ENCODE measurements at regions not wholly inside any gene's neighbourhood (a gene's known extent, or its start where the extent isn't known, plus 50 kb on each side); places are given as distances from the start of the nearest gene placed in this dataset.

- WGBS (ENCODE audit: insufficient coverage, low coverage, low lambda C conversion rate, missing lambda C conversion rate), result 22% methylated on average over 4 of the region's 4 CpGs
- ATAC-seq, result peak; percentile 67 to 81 (median 76)
Measured at GRCh38 chr13:89361909-89362308, 1690.7 kb downstream of the SLITRK5 start.

DNA sequence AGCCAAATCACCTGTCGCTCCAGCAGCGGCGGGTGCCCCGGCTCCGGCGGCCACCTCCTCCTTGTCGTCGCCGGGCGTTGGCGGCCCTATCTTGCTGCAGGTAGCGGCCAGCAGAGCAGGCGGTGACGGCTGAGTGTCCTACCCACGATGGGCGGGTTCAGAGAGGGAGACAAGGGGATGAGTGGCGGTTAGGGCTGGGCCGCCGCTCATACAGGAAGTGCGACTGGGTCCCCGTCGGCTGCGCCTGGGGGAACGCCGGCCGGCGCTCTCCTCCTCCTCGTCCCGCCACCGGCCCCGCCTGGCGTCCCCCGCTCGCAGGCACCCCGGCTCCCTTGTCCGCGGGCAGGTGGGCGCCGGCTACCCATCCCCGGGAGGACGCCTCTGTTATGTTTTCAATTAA, 1692.0 kb downstream of the SLITRK5 start:
- 86% methylated on average over 24 of the region's 41 CpGs for WGBS (ENCODE audit: insufficient coverage, low coverage, low lambda C conversion rate, missing lambda C conversion rate)
- no peak overlapping the region for H3K27ac ChIP-seq
- DNase-seq, result no peak
- no peaks in the 10 kb centered on the region for H3K4me1 ChIP-seq
- no peaks in the 10 kb centered on the region for H3K36me3 ChIP-seq
- H3K9me3 ChIP-seq, result no peaks in the 10 kb centered on the region
- H3K4me3 ChIP-seq, result no peak overlapping the region
- H3K27me3 ChIP-seq, result no peaks in the 10 kb centered on the region
- TF ChIP-seq POLR2A (IDR thresholded peaks at IDR 0.05), result no peak
- no peak for TF ChIP-seq CTCF (IDR thresholded peaks at IDR 0.05)
- ATAC-seq, result no peak
- intact Hi-C loops (cut with DNase I), result no loop called here

More at GRCh38 chr13:89361909-89362308, 1690.7 kb downstream of the SLITRK5 start:
- Histone ChIP-seq H3K4me1 (no peaks in the 10 kb centered on the region), H3K27me3 (no peaks in the 10 kb centered on the region), H3K27ac (no peak overlapping the region), H3K9me3 (no peaks in the 10 kb centered on the region), H3K4me3 (no peak overlapping the region), H3K36me3 (no peaks in the 10 kb centered on the region)
- TF ChIP-seq POLR2A (IDR thresholded peaks at IDR 0.05) (no peak), CTCF (IDR thresholded peaks at IDR 0.05) (peak; percentile 36 to 51 (median 42))
- intact Hi-C loops (cut with DNase I), result no loop called here
- no peak for DNase-seq

- TF ChIP-seq CTCF (IDR thresholded peaks at IDR 0.05) (no peak), POLR2A (IDR thresholded peaks at IDR 0.05) (no peak)
- Histone ChIP-seq H3K9me3 (no peaks in the 10 kb centered on the region), H3K27me3 (no peaks in the 10 kb centered on the region), H3K27ac (no peak overlapping the region), H3K4me1 (no peaks in the 10 kb centered on the region), H3K36me3 (no peaks in the 10 kb centered on the region), H3K4me3 (no peak overlapping the region)
- DNase-seq, result no peak
- WGBS (ENCODE audit: insufficient coverage, low coverage, low lambda C conversion rate, missing lambda C conversion rate), result 65% methylated on average over 3 of the region's 3 CpGs
- ATAC-seq, result no peak
- intact Hi-C loops (cut with DNase I), result no loop called here
Measured at GRCh38 chr13:89372193-89372592, 1701.0 kb downstream of the SLITRK5 start.

GRCh38 chr13:89375839-89376238, 1704.7 kb downstream of the SLITRK5 start:
- intact Hi-C loops (cut with DNase I), result no loop called here
- TF ChIP-seq POLR2A (IDR thresholded peaks at IDR 0.05) (no peak), CTCF (IDR thresholded peaks at IDR 0.05) (no peak)
- no peaks in the 10 kb centered on the region for H3K9me3 ChIP-seq
- no peak overlapping the region for H3K4me3 ChIP-seq
- no peaks in the 10 kb centered on the region for H3K4me1 ChIP-seq
- no peaks in the 10 kb centered on the region for H3K36me3 ChIP-seq
- DNase-seq (no peak), ATAC-seq (peak in 1 of 4 donors; percentile 19)
- no peak overlapping the region for H3K27ac ChIP-seq
- no peaks in the 10 kb centered on the region for H3K27me3 ChIP-seq
- WGBS (ENCODE audit: insufficient coverage, low coverage, low lambda C conversion rate, missing lambda C conversion rate), result 54% methylated on average over 2 of the region's 2 CpGs

- no peaks in the 10 kb centered on the region for H3K27me3 ChIP-seq
- no peak for DNase-seq
- no peaks in the 10 kb centered on the region for H3K36me3 ChIP-seq
- intact Hi-C loops (cut with DNase I), result no loop called here
- H3K4me3 ChIP-seq, result no peak overlapping the region
- 40% methylated on average over 3 of the region's 3 CpGs for WGBS (ENCODE audit: insufficient coverage, low coverage, low lambda C conversion rate, missing lambda C conversion rate)
- H3K9me3 ChIP-seq, result peaks cover 0 to 4% (median 0%) of the 10 kb centered on the region in 4 donors
- TF ChIP-seq CTCF (IDR thresholded peaks at IDR 0.05) (no peak), POLR2A (IDR thresholded peaks at IDR 0.05) (no peak)
- peak in 3 of 4 donors; percentile 21 to 61 (median 49) for ATAC-seq
- H3K27ac ChIP-seq, result no peak overlapping the region
- no peaks in the 10 kb centered on the region for H3K4me1 ChIP-seq
Measured at GRCh38 chr13:89380101-89380500, 1708.9 kb downstream of the SLITRK5 start.
